HG03135 (cell line): ENCODE measurements at regions not wholly inside any gene's neighbourhood (a gene's known extent, or its start where the extent isn't known, plus 50 kb on each side); places are given as distances from the start of the nearest gene placed in this dataset.

ENCODE experiments used
- ATAC-seq: cut with Tn5 transposase; IDR thresholded peaks from one replicate; pipeline ENCODE4 v1.9.1; 2021; ENCODE audit warnings: mild to moderate bottlenecking, moderate library complexity; ENCODE audit not compliant: unreplicated experiment

DNA sequence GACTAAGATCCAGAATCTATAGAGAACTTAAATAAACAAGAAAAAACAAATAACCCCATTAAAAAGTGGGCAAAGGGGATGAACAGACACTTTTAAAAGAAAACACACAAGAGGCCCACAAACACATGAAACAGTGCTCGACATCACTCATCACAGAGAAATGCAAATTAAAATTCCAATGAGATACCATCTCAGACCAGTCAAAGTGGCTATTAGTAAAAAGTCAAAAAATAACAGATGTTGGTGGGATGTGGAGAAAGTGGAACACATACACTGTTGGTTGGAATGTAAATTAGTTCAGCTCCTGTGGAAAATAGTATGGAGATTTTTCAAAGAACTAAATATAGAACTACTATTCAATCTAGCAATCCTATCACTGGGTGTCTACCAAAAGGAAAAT is 143.1 kb downstream of the IFI44 start:
- ATAC-seq, result no peak

DNA sequence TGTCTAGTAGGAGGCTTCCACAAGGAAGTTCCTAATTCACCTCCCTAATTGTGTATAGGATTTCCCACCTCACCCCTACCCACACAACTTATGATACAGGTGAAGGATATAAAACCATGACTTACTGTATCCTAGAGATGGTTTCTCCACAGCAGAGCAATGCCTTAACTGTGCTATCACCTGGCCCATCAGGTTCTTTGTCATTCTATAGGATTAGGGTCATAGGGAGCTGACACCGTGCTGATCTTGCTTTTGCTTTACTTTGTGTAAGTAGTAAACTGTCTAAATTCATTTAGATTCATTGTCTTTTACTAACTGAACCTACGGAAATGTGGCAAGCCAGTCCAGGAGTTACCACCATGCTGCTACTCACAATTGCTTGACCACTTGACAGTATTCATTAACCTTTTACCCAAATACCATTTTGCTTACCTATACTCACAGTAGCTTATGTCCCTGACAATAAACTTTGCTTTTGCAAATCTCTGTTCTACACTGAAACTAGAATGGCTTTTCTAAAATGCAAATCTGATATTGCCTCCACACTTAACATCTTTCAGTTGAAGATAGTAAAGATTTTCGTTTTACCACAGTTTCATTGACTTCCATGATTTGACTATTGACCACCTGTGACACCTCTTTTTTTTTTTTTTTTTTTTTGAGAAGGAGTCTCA is 147.6 kb downstream of the IFI44 start:
- ATAC-seq, result no peak

DNA sequence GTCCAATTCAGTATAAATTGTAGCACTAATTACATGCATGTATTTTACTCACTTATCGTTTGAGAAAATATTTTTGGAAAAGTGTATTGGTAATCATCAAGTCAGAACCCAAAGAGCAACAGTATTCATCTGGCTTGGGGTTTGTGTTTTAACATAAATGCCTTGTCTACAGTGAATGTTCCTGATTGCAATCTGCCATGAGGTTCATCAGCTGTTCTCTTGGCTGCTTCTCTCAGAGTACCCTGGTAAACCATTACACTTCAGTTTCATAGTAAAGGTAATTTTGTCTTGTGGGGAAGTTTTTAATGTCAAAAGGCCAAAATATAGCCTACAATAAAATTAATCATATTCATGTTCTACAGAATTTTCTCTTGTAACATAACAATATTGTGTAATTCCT is 150.3 kb downstream of the IFI44 start:
- ATAC-seq, result no peak

DNA sequence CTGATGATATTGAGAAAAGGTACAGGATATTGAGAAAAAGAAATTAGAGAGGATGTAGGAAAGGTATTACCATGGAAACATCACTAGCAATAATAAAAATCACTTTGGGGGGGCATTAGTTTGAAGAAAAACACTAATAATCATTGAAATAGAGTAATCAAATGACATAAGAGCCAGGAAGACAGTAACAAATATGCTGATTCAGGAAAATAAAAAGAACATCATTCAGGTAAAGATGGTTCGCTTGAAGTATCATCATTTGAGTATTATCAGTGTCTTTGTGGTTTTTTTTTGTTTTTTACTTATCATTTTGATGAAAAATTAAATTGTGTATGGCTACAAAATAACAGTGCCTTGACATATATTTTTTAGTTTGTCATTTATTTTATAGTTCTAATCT is 164.5 kb downstream of the IFI44 start:
- ATAC-seq, result no peak

DNA sequence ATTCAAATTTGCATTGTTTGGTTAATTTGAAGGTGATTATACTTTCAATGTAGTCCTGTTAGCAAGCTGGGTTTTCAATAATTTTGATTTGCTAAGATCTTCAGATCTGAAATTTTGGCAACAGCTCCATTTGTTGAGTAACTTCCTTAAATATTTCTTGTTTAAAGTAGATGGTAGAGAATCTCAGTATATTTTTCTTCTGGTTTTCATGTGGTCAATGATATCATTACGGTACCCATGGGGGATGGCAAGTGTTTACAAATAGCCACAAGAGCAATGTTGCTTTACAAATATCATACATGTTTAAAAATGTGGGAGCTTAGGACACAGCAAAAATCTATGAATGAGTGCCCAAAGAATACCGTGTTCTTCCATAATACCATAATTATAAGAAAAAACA is 175.9 kb downstream of the IFI44 start:
- ATAC-seq, result no peak

DNA sequence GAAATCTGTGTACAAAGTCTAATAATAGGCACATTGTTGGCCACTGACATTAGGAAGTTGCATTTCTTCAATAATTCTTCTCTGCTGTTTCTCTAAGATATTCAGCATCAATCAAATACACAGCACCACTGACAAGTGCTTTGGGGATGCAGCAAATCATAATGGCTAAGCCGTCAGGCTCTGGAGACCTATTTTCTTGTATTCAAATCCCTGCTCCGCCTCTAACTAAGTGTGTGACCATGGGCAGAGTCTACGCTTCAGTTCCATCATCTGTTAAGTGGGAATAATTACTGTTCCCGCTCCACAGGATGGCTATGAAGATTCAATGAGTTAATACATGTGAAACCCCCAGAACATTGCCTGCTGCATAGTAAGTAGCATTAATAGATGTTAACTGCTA is 176.9 kb downstream of the ADGRL4 start:
- ATAC-seq, result no peak

DNA sequence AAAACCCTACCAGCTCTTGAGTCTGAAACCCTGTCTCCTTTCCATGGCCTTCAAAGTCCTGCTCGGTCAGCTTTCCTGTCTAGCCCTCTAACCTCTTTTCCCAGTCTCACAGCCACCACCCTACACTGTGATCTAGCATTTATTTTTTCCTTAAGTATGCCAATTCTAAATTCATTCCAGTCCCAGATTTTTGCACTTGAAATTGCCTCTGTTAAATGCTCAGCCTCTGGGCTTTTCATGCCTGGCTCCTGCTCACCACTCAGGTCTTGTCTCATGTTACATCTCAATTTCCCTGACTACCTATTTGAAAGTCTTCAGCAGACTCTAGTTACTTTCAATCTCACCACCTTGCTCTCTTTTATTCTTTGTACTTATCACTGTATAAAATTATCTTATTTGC is 176.2 kb downstream of the ADGRL4 start:
- no peak for ATAC-seq

DNA sequence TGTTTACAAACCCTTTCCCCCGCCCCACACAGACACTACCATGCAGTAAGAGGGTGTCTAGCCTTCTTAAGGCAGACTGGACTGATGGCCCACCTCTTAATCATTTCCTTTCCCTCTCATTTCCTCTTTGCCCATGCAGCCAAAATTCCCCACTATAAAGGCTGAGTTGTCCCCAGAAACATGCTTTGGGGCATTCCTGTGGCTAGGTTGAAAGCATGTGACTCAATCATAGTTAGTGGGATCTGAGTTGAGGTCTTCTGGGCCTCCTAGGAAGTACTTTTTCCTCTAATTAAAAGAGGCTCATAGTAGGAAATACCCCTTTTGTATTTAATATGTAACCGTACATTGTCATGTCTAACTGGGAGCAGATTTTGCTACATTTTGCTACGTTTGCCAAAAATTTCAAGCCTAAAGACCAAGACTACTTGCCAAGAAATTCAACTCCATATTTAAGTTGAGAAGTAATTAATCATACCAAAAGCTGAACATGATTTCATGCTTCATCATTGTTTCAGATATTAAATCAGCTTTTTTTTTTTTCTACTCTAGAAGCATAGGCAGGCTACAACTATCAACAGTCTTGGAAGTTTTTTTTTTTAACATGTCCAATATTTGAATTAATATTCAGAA is 174.7 kb downstream of the ADGRL4 start:
- ATAC-seq, result no peak

DNA sequence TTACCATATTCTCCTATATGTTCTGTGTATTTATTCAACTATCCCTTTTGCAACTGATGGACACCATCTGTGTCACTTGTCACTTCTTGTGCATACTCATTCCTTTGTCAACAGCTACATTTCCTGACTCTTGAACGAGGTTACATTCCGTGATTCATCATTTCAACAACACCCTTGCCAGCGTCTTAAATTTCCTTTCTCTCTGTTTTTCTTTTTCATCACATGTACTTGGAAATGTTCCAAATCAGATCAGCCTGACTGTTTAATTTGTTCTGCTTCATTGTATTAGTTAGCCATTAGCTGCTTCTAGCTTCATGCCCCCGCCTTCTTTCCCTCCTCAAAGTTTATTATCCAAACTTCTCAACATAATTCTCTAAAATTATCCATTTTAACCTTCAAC is 173.0 kb downstream of the ADGRL4 start:
- no peak for ATAC-seq

DNA sequence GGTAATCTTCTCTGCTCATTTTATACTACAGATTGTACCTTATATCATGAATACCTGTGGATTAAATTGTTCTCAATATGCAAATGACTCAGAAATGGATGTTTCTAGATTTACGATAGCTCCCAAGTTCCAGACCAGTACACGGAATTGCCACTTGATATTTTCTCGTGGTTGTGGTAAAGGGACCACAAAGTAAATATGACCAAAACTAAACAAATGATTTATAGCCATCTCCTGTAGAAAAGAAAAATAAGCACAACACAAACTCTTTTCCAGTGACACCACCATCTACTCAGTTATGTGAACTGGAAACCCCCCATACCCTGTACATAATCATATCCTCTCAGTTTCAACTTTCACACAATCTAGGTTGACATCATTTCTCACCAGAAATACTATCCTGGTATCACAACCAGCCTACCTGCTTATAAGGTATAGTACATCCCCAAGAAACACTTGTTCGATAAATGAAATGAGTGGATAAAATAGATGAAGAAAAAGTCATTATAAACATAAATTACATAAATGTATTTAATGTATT is 172.3 kb downstream of the ADGRL4 start:
- peak; percentile 75 for ATAC-seq

DNA sequence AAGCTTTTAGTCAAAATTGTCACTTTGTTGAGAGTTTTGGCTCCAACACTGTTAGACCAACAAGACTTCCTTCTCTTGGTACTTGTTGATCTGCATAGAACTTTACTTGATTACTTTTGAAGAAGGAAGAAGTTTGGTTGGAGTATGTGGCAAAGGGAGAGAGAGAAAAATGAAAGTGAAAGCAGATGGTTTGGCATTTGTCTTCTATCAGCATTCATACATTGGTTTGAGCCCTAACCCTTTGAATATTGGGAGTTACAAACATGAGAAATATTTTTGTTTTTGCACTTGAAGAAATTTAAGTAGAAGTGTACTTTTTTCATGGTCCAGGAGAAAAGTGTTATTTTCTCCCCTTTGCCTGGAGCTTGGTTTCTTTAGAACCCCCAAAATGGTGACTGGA is 169.8 kb downstream of the ADGRL4 start:
- ATAC-seq, result no peak

DNA sequence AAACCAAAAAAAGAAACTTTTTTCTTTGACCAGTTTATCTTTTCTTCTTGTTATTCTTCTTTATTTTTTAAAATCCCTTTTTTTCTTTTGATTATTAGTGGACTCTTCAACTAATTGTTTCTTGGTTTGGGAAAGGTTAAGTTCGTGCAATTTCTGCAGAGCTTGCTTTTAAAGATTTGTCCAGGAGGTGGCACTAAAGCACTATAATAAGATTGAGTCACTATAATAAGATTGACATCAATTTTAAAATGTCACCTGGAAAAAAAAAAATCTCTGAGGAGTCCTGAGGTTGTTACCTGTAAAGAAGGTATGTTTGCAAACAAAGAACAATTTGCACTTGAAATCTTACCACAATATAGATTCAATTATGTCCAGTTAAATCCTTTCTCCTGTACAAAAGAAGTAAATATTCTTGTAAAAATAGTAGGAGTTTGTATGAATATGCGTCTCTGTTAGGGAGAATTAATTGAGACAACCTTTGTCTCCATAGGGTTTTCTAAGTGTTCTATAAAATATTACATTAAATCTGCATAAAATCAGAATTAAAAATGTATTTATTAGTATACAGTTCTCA is 166.7 kb downstream of the ADGRL4 start:
- peak; percentile 46 for ATAC-seq
